Coronary artery (tissue), 2 donors: ENCODE measurements at regions not wholly inside any gene's neighbourhood (a gene's known extent, or its start where the extent isn't known, plus 50 kb on each side); places are given as distances from the start of the nearest gene placed in this dataset.

Experiments used
- DNase-seq: peaks from one replicate; pipeline ENCODE4 v3.0.0-alpha.2; 2017; ENCODE audit warnings: low spot score
- H3K27ac ChIP-seq, 2 donors: fragments of 200-600 bp; sonication (generic); one replicate each; pipeline ENCODE4 v1.5.1; 2016 to 2019
- H3K4me3 ChIP-seq: fragments of 200-600 bp; sonication (generic); 2 replicates; pipeline ENCODE4 v1.5.1; 2016; ENCODE audit warnings: mild to moderate bottlenecking, moderate library complexity
- CTCF ChIP-seq: fragments of 200-600 bp; sonication (generic); IDR thresholded peaks from one replicate; pipeline ENCODE4 v1.5.1; 2019; ENCODE audit warnings: antibody characterized with exemption

GRCh38 chr9:18216376-18216775, 257.6 kb upstream of the ADAMTSL1 start:
- no peak for TF ChIP-seq CTCF
- no peak overlapping the region for H3K4me3 ChIP-seq
- no peak overlapping the region for H3K27ac ChIP-seq
- DNase-seq: no peak

DNA sequence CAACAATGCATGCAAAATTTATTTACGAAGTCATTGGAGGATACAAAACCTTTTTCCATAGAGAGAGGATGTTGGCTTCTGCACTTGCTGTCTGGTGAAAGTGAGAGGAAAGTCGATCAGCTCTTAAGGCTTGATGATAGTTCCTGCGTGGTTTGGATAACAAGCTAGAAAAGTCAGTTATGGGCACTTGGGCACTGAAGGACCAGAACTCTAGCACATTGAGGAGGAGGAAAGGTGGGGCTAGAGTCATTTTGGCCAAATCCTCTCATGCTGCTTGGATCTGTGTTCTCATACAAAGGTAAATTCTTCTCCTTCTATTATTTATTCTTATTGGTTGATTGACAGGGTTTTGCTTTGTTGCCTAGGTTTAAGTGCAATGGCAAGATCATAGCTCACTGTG, 245.9 kb upstream of the ADAMTSL1 start:
- TF ChIP-seq CTCF: no peak
- no peak overlapping the region for H3K27ac ChIP-seq
- no peak overlapping the region for H3K4me3 ChIP-seq
- DNase-seq: no peak

DNA sequence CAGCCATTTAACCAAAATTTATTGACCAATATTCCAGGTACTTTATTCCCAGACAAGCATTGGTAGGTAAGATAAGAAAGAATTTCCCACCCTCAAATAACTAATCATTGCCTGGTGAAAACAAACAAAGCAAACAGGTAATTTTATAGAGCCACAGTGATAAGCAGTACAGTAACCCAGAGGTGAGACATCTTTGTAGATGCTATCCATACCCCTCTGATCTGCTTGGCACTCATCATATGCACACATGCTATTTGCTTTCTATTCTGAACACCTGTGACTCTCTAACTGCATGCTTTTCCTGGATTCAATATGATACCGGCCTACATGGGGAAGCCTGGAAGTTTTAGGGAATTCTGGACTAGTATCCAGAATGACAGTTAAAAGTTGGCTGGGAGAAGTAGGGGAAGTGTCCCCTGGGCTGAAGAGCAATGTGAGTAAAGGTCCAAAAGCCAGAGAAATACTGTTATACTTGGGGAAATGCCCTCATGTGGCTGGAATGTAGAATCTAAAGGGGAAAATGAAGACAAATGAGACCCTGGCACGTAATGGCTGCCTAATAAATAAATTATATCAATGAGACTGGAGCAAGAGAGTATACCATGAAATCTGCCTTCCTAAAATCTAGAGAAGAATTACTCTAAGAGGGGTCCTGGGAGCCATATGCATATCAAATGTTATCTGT, 243.8 kb upstream of the ADAMTSL1 start:
- Histone ChIP-seq H3K27ac (no peak overlapping the region), H3K4me3 (no peak overlapping the region)
- DNase-seq: no peak

GRCh38 chr9:18233311-18233710, 240.6 kb upstream of the ADAMTSL1 start:
- H3K27ac ChIP-seq: no peak overlapping the region
- no peak for DNase-seq
- no peak for TF ChIP-seq CTCF
- no peak overlapping the region for H3K4me3 ChIP-seq

More for the DNA sequence above, 243.8 kb upstream of the ADAMTSL1 start:
- TF ChIP-seq CTCF: no peak

- H3K27ac ChIP-seq: no peak overlapping the region
- no peak overlapping the region for H3K4me3 ChIP-seq
- TF ChIP-seq CTCF: no peak
- no peak for DNase-seq
These were observed 240.0 kb upstream of the ADAMTSL1 start for GRCh38 chr9:18233776-18234445.

GRCh38 chr9:18235181-18235908, 238.6 kb upstream of the ADAMTSL1 start:
- Histone ChIP-seq H3K4me3 (no peak overlapping the region), H3K27ac (no peak overlapping the region)
- no peak for TF ChIP-seq CTCF
- DNase-seq: no peak
